ENCODE measurements at regions not wholly inside any gene's neighbourhood (a gene's known extent, or its start where the extent isn't known, plus 50 kb on each side); places are given as distances from the start of the nearest gene placed in this dataset.

DNA sequence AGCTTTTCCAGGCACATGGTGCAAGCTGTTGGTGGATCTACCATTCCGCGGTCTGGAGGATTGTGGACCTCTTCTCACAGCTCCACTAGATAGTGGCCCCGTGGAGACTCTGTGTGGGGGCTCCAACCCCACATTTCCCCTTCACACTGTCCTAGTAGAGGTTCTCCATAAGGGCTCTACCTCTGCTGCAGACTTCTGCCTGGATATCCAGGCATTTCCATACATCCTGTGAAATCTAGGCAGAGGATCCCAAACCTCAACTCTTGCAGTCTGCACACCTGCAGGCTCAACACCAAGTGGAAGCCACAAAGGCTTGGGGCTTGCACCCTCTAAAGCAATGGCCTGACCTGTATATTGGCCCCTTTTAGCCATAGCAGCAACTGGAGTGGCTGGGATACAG is 283.4 kb upstream of the KLF4 start (continued):
- TF ChIP-seq MED13 (CRISPR knock-in tag; IDR thresholded peaks at IDR 0.05) (no peak), ZNF12 (CRISPR knock-in tag; IDR thresholded peaks at IDR 0.05) (no peak), EHMT2 (IDR thresholded peaks at IDR 0.05; ENCODE audit: borderline replicate concordance, low read depth, low read length) (no peak)
- TF ChIP-seq, protein P1, sequence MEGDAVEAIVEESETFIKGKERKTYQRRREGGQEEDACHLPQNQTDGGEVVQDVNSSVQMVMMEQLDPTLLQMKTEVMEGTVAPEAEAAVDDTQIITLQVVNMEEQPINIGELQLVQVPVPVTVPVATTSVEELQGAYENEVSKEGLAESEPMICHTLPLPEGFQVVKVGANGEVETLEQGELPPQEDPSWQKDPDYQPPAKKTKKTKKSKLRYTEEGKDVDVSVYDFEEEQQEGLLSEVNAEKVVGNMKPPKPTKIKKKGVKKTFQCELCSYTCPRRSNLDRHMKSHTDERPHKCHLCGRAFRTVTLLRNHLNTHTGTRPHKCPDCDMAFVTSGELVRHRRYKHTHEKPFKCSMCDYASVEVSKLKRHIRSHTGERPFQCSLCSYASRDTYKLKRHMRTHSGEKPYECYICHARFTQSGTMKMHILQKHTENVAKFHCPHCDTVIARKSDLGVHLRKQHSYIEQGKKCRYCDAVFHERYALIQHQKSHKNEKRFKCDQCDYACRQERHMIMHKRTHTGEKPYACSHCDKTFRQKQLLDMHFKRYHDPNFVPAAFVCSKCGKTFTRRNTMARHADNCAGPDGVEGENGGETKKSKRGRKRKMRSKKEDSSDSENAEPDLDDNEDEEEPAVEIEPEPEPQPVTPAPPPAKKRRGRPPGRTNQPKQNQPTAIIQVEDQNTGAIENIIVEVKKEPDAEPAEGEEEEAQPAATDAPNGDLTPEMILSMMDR (CRISPR knock-in tag; IDR thresholded peaks at IDR 0.05) = no peak

DNA sequence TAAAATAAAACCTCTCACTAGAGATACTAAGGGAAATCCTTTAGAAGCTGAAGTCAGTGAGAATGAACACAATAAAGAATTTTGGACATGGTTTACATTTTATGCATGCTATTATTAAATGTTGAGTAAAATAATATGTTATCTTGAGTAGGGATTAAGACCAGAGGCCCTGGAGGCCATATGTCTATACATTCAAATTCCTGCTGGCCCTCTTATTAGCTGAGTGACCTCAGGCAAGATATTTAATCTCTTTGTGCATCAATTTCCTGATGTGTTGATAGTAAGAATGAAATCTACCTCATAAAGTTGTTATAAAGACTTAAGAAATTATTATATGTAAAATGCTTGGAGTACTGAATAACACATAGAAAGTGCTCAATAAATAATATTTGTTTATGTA is 281.1 kb upstream of the KLF4 start:
- Histone ChIP-seq H2AFZ (ENCODE audit: low read length) (no peak overlapping the region), H3K79me2 (ENCODE audit: insufficient read depth, low read length) (no peaks in the 10 kb centered on the region), H4K20me1 (ENCODE audit: insufficient read depth, low read length) (no peaks in the 10 kb centered on the region), H3K9ac (ENCODE audit: insufficient read depth, low read depth, low read length) (no peak overlapping the region), H3K27ac (ENCODE audit: extremely low read length, insufficient read depth, low read length) (no peak overlapping the region), H3K9me3 (ENCODE audit: low read length) (peaks cover 7% of the 10 kb centered on the region; the same call in 1 of the 2 replicates), H3K36me3 (replicated peaks in 1 of 2; ENCODE audit: control insufficient read depth in 1 of 2, insufficient read depth in 2 of 2, low read length in 2 of 2) (no peaks in the 10 kb centered on the region), H3K4me2 (ENCODE audit: low read depth, low read length) (no peak overlapping the region), H3K4me3 (replicated peaks in 1 of 3; ENCODE audit: insufficient read depth in 1 of 3, low read depth in 2 of 3, low read length in 3 of 3) (no peak overlapping the region), H3K27me3 (ENCODE audit: control insufficient read depth in 1 of 2, insufficient read depth in 2 of 2, low read length in 2 of 2) (no peaks in the 10 kb centered on the region; a peak in 1 of 5 replicates), H3K4me1 (ENCODE audit: insufficient read depth, low read length) (no peaks in the 10 kb centered on the region)
- TF ChIP-seq SRSF1 (optimal IDR thresholded peaks at IDR 0.05; ENCODE audit: low read depth, low read length) (no peak), ZNF101 (CRISPR knock-in tag; IDR thresholded peaks at IDR 0.05; ENCODE audit: borderline replicate concordance, low read depth) (no peak)
- CTCF ChIA-PET (ENCODE audit: low intra/inter-chr PET ratio, low total read pairs) = no interaction called here
- POLR2A ChIA-PET = no interaction called here
- ATAC-seq = no peak
- no TSS peak for BruUV-seq (replicated peaks)
- in situ Hi-C loops (cut with HindIII; ENCODE audit: extremely low pct_ligation_motif_present, low pct_unique_long_range_greater_than_20kb) = no loop called here
- no peak for FAIRE-seq
- no peak for DNase-seq (ENCODE audit: low spot score)
- intact Hi-C loops (cut with micrococcal nuclease; ENCODE audit: unreplicated experiment) = no loop called here

GRCh38 chr9:107768224-107768623 is 278.7 kb upstream of the KLF4 start:
- 16% methylated on average over 6 of the region's 9 CpGs for WGBS (ENCODE audit: low lambda C conversion rate)
- H3K27me3 ChIP-seq (ENCODE audit: control insufficient read depth in 1 of 2, insufficient read depth in 2 of 2, low read length in 2 of 2) = no peaks in the 10 kb centered on the region; a peak in 1 of 5 replicates
- H3K27ac ChIP-seq (ENCODE audit: extremely low read length, insufficient read depth, low read length) = no peak overlapping the region
- ChIA-PET POLR2A (no interaction called here), CTCF (ENCODE audit: low intra/inter-chr PET ratio, low total read pairs) (no interaction called here)
- intact Hi-C loops (cut with micrococcal nuclease; ENCODE audit: unreplicated experiment) = no loop called here
- no peak overlapping the region for H2AFZ ChIP-seq (ENCODE audit: low read length)
- in situ Hi-C loops (cut with HindIII; ENCODE audit: extremely low pct_ligation_motif_present, low pct_unique_long_range_greater_than_20kb) = no loop called here
- no peaks in the 10 kb centered on the region for H3K79me2 ChIP-seq (ENCODE audit: insufficient read depth, low read length)
- no peak overlapping the region for H3K4me3 ChIP-seq (replicated peaks in 1 of 3; ENCODE audit: insufficient read depth in 1 of 3, low read depth in 2 of 3, low read length in 3 of 3)
- no peaks in the 10 kb centered on the region for H3K4me1 ChIP-seq (ENCODE audit: insufficient read depth, low read length)
- BruUV-seq (replicated peaks) = no TSS peak
- DNase-seq (ENCODE audit: low spot score) (no peak), FAIRE-seq (no peak), ATAC-seq (no peak)
- peaks cover 5% of the 10 kb centered on the region; the same call in 1 of the 2 replicates for H3K9me3 ChIP-seq (ENCODE audit: low read length)
- no peaks in the 10 kb centered on the region for H4K20me1 ChIP-seq (ENCODE audit: insufficient read depth, low read length)
- no peaks in the 10 kb centered on the region for H3K36me3 ChIP-seq (replicated peaks in 1 of 2; ENCODE audit: control insufficient read depth in 1 of 2, insufficient read depth in 2 of 2, low read length in 2 of 2)
- H3K4me2 ChIP-seq (ENCODE audit: low read depth, low read length) = no peak overlapping the region
- no peak overlapping the region for H3K9ac ChIP-seq (ENCODE audit: insufficient read depth, low read depth, low read length)
- TF ChIP-seq PBX3 (CRISPR knock-in tag; IDR thresholded peaks at IDR 0.05; ENCODE audit: borderline replicate concordance) = no peak
- TF ChIP-seq ZFP62 (CRISPR knock-in tag; IDR thresholded peaks at IDR 0.05) = no peak
- TF ChIP-seq TMF1 (CRISPR knock-in tag; IDR thresholded peaks at IDR 0.05; ENCODE audit: low read depth) = no peak
- TF ChIP-seq ADNP (CRISPR knock-in tag; IDR thresholded peaks at IDR 0.05) = no peak
- no peak for TF ChIP-seq ATF7-NPFF (CRISPR knock-in tag; IDR thresholded peaks at IDR 0.05; ENCODE audit: low read depth)

Data from HepG2 (cell line).